GM18520 (cell line): ENCODE measurements at regions not wholly inside any gene's neighbourhood (a gene's known extent, or its start where the extent isn't known, plus 50 kb on each side); places are given as distances from the start of the nearest gene placed in this dataset.

Experiments
- ATAC-seq: cut with Tn5 transposase; IDR thresholded peaks from one replicate; pipeline ENCODE4 v1.9.1; 2021; ENCODE audit not compliant: unreplicated experiment

DNA sequence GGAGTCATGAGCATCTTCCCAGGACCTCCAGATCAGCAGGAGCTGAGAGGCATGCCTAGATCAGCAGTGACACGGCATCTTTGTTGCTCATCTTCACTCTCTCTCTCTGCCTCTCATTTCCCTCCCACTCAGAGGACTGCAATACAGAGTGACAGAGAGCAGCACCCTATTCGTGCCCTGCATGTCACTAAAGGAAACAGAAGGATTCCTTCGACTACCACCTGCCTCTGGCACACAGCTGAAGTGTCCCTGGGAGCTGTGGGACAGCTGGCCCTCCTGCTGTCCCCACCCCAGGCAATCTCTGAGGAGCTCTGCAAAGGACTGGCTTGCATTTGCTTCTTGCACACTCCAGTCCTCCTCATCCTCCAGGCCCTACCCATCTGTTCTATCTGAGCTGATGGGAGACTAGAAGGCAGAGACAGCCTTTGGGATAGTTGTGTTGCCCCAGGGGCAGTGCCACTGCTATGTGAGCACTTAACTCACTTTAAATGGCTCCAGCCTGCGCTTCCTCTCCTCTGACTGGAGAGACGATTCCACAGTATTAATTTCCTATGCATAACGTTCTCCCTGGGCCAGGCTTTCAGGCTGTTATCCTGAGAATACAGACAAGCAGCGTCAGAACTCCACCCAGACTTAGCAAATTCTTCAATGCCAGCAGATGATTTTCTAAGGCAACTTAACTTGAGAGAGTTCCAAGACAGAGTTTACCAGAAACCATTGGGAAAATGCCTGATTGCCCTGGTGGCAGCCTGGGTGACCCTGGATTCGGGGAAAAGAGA, 167.6 kb upstream of the MAP1B start:
- ATAC-seq = no peak

DNA sequence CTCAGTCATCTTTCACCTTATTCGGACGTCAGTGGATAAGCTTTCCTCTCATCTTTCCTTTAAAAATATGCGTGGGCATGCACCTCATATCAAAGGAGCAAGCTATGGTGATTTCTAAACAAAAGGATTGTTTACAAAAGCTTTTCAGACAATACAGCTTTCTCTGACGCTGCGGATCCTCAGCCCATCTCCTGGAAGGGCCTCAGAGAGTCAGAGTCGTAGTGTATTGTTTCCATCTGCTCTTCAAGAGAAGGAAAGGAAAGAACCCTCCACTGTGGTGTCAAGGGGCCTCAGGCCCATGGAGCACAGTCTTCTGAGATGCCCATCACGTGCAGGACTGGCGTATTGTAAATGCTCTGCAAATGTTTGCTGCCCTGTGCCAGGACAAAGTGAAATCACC, 163.4 kb upstream of the MAP1B start:
- no peak for ATAC-seq

DNA sequence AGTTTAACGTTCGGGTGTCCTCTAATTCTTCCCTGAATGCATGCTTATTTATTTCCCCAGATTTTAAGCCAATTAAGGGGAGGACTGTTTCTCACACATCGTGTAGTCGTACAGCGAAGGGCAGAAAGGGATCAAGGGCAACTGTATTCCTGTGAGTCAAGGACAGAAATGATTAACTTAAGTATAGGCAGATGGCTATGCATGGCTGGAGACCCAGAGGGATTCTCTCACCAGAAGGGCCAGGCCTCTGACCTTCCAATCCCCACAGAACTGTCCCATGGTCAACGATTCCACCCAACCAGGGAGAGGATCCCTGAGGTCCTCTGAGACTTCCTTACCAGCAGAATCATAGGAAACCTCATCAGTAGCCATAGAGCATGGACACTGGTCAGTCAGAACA, 161.8 kb upstream of the MAP1B start:
- no peak for ATAC-seq

DNA sequence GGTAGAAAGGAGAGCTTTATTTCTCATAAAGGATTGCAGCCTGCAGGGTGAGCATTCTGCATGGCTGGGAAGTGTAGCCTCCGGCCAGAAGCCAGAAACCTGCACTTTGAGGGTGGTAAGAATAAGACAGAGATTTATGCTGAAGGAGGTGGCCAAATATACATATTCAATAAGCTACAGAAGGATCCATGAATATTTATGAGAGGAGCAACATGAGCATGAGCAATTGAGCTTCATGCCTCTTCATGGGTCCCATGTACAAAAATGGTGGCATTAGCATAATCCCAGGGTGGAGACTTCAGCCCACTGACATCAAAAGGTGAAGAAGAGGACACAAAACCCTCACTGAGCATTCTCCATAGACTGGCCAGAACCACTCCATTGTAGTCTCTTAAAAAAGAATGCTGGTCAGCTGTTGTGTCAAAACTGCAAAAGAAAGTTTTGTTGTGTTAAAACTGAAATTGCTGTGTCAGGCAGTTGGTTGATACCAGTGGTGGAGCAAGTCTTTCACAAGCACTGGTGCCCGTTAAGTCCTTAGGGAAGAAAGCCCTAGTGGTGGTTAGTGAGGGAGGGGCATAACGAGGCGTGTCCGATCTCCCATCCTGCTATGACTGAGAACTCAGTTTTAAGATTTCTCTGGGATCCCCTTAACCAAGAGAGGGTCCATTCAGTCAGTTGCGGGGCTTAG, 160.8 kb upstream of the MAP1B start:
- no peak for ATAC-seq

DNA sequence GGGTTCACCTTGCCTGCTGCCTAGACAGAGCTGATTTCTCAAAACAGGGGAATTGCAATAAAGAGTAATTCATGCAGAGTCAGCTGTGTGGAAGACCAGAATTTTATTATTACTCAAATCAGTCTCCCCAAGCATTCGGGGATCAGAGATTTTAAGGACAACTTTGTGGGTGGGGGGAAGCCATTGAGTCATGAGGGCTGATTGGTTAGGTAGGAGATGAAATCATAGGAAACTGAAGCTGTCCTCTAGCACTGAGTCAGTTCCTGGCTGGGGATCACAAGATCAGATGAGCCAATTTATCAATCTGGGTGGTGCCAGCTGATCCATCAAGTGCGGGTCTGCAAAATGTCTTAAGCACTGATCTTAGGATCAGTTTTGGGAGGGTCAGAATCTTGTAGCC, 159.1 kb upstream of the MAP1B start:
- no peak for ATAC-seq

DNA sequence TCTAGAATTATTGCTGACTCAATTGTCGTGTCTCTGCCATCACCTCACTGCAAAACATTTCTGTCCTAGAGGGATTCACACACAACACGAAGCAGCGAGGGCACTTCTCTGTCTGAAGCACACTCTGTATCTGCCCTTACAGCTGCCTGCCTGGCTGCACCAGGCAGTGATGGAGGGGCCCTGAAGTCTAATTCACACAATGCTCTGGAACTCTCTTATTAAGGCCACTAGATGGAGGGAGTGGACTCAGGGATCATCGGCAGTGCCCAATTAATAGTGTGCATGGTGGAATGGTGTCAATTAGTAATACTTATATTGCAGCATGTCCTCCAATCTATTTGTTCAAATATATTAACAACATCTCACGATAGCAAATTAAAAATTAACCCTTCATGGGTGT, 157.5 kb upstream of the MAP1B start:
- no peak for ATAC-seq

DNA sequence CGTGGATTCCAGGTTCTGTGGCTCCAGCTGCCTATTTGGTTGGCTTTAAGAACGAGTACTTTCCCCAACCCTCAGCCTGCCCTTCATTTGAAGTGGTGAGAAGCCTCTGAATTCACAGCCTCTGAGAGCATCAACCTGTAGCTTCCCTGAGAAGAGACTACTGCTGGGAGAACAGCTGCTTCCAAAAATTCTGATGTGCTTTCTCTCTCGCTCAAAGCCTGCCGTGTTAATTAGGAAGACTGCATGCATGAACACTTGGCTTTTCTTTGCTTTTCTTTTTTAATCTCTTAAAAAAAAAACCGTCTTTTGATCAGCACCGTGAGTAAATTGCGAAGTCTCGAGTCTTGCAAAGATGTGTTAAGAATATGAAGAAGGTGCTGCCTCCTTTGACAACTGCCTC, 153.4 kb upstream of the MAP1B start:
- ATAC-seq = no peak

DNA sequence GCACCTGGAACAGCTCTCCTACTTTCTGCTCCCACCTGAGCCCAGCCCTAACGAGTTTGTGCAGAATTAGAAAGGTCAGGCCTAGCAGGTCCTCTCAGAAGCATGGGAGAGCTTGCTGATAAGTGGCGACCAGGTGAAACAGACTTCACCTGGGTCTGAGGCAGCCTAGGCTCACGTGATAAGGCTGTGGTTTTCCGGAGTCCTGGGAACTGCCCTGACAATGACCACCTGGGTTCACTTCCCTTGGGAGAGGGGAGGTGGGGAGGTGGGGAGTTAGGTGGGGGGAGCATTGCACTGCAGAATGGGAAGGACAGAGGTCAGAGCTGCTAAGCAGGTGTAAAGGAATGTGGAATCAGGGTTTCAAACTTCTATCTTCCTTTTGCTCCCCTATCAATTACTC, 152.9 kb upstream of the MAP1B start:
- no peak for ATAC-seq

DNA sequence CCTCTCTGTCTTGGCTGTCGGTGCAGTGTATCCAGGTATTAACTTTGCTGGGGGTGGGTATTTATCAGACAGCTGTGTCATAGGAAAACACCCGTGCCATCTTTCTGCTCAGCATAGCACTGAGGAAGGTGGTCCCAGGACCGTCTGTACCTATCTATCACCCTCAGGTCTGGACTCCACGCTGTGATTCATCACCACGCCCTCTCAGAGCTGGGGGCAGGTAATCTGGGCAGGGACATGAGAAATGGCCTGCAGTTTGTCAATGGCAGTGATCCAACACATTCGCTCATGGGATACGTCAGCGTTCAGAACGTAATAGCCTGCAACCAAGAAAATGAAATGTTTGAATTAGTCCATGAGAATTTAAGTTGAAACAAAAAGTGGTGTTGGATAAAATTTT, 151.6 kb upstream of the MAP1B start:
- no peak for ATAC-seq

DNA sequence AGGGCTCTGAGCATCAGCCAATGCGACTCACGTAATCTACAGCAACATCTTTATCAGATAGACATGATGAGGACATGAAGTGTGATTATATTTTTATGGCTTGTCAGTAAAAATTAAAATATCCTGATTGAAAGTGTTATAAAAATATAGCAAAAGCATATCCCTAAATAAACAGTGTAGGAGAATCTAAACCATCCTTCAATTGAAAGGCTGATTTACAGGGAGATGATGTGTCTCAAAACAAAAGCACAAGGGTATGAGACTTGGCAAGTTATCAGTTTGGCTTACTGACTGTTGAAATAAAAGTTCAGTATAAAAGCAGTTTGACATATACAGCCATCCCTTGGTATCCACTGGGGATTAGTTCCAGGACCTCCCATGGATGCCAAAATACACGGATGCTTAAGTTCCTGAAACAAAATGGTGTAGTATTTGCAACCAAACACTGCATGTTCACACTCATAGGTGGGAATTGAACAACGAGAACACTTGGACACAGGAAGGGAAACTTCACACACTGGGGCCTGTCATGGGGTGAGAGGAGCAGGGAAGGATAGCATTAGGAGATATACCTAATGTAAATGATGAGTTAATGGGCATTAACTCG, 149.9 kb upstream of the MAP1B start:
- no peak for ATAC-seq

DNA sequence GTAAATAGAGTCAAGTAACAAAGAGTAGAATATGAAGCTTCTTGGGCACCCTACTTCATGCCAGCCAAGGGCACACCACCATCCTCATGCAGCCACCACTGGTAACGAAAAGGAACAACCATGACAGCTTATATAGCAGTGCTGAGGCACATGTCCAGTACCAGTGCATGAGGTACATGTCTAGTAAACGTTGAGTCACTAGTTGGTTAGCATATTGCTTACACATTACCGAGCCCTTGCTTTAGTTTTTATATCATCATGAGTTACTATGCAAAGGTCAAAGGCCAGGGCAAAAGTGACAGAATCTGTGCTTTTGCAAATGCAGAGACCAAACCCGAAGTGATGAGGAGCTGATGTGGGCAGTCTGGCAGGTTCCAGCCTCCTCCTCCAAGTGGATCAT, 147.1 kb upstream of the MAP1B start:
- ATAC-seq = no peak

DNA sequence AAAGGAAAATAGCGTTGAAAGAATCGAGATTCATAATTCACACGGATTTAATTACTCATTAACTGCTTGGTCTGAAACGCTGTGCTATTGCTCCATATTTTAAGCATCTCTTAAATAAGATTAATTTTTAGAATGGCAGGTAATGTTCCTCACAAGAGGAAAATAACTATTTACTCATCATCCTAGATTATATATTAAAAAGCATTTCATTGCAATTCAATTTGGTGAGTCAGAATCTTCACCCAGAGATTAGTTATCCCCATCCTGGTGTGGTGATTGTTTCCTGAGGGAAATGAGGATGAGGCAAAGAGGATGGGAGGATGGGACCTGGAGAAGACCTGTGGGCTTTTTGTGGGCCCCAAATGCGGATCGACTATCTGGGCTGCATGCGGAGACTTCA, 145.5 kb upstream of the MAP1B start:
- no peak for ATAC-seq

DNA sequence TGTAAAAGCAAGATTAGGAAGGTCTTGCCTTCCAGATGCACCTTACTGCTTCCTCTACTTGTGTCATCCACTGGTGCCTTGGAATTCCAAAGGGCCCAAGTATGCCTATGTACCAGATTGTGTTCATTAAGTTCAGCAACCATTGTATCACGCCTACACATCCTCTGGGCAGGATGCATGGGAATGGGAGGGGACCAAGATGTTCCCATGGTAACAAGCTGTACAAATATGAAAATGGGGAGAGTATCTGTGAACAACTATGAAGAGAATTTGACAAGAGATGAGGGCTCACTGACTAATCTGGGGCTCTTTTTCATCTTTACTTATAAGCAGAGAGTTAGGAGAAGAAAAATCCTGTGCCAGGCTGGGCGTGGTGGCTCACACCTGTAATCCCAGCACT, 137.8 kb upstream of the MAP1B start:
- no peak for ATAC-seq

DNA sequence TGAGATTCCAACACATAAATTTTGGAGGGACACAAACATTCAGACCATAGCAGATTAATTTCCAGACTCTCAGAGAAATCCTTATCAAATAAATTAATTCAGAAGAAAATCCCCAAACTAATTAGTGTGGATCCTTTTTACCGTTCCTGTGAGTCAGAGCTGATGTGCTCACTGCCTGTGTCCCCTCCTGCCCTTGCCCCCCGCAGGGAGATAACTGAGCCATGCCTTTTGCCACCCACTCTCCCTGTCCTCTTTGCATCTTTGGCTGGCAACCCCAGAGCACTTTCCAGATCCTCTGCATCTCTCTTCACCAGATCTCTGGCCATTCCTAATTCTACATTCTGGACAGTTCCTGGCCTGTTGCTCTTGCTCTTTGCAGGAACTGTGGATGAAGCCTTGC, 135.4 kb upstream of the MAP1B start:
- ATAC-seq = no peak

DNA sequence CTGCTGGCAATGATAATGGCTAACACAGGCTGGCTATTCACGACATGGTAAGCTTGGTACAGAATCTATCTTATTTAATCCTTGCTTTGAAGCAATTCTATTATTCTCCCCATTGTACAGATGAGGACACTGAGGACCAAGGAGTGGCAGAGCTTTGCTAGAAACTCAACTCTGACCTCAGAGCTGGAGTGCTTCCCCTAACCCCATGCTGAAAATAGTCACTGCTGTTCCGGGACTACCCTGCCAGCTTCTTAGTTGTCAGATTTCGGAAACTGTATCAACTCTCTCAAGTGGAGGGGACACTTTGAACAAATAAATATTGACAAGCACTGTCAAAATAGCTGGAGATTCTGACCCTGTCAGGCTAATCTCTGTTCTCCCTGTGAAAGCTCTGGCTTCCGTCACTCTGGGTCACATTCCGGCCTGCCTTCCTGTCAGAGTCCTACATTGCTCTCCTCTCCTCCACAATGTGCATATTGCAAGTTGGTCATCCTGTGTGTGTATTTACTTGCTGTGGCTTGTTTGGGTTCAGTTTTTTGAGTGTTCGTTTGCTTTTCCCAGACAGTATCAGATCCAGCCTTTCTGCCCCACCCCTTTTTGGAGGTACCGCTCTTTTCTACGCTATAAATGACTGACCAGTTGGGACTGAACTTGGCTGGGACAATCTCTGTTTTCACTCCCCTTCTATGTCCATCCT, 134.3 kb upstream of the MAP1B start:
- no peak for ATAC-seq

DNA sequence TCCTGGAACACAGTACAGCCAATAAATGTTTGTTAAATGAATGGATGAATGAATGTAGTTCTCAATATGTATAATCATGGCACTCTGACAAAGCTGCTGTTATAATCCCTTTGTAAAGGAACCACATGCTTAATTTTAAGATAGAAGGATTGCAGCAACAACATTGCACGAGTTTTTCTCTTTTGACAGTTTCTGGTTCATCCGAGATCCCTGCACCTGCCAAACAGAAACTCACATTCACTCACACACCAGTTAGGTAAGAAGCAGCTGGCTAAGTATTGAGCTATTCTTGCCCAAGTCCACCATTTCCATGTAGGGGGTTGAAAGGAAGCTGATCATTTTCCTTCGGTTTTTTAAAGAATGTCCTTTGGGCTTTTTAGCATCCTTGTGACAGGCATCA, 133.7 kb upstream of the MAP1B start:
- no peak for ATAC-seq

DNA sequence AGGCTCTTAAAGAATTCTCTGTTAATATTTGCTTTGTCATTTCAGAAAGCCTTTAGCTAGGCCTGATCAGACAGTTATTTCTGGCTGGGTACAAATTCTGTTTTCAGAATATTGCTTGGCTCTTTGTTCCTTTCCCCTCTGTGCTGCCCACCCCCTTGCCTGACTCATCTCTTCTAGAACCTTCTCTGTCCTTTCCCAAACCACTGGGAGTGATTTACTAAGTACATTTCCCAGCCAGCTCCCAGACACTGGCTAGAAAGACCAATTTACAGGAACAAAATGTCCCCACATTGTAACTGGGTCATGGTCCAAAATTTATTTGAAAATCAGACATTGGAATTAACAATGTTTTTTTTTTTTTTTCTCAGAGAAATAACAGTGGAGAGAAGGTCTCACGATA, 133.1 kb upstream of the MAP1B start:
- ATAC-seq = no peak

DNA sequence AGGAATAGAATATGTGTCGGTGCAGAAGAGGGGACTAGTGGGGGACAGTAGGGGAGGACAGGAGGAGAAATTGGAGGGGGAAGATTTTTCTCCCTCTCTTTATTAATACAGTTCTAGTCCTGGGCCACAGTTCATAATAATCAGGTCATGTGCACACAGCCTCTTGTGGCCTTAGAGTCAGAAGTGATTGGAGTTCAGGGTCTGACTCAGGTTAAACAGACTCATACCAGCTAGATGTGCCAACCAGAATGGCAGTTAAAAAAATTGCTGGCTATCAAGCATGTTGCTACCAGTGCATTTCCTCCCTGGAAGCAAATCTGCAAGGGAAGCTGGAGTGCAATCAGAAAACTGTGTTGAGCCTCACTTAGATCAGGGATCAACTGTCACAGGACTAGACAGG, 132.7 kb upstream of the MAP1B start:
- no peak for ATAC-seq

DNA sequence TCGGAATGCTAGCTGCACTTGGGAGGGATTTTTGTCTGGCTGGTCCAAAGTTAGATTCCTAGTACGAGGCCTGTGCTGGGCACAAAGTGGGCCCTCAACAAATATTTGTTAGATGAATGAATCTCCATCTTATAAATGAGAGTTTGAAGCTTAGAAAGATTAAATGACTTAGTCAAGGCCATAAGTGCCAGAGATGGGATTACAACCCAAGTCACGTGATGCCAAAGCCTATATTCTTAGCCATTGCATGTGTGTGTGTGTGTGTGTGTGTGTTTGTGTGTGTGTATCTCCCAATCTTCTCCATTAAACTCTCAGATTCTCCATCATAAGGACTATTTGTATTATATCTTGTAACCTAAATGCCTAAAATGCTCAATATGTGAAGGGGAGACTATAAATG, 130.8 kb upstream of the MAP1B start:
- ATAC-seq = no peak

DNA sequence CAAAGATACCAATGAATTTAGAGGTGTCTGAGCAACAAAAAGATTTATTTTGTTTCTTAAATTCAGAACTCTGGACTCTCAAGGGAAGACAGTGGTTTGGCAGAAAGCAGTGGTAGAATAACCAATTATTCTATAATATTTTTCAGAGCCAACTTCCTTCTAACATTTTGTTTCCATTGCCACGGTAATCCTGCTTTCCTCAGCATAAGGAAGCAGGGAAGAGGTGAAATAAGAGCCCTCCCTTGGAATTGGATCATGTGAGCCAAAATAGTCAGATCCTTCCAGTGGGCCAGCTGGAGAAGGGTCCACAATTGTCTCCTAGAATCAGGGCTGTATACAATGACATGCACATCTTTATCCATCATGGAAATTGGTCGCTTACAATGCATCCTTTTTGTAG, 130.0 kb upstream of the MAP1B start:
- no peak for ATAC-seq

DNA sequence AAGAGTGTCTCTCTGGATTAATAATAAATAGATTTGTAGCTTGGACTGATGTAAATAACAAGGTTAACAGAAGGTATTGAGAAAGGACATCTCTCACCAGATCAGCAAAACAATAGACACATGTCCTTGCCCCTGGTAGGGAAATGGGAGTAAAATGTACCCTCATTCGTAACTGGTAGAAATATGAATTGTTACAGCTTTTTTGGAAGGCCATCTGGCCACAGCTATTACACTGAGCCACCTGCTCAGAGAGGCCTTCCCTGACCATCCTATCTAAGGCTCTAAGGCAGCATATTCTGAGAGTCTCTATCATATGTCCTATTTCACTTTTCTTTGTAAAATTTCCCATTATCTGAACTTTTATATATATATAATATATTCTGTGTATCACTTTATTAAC, 129.1 kb upstream of the MAP1B start:
- ATAC-seq = no peak
